ENCODE measurements at regions not wholly inside any gene's neighbourhood (a gene's known extent, or its start where the extent isn't known, plus 50 kb on each side); places are given as distances from the start of the nearest gene placed in this dataset.
A peak's percentile ranks its signal among the peaks of the same experiment; 100 is the strongest.

DNA sequence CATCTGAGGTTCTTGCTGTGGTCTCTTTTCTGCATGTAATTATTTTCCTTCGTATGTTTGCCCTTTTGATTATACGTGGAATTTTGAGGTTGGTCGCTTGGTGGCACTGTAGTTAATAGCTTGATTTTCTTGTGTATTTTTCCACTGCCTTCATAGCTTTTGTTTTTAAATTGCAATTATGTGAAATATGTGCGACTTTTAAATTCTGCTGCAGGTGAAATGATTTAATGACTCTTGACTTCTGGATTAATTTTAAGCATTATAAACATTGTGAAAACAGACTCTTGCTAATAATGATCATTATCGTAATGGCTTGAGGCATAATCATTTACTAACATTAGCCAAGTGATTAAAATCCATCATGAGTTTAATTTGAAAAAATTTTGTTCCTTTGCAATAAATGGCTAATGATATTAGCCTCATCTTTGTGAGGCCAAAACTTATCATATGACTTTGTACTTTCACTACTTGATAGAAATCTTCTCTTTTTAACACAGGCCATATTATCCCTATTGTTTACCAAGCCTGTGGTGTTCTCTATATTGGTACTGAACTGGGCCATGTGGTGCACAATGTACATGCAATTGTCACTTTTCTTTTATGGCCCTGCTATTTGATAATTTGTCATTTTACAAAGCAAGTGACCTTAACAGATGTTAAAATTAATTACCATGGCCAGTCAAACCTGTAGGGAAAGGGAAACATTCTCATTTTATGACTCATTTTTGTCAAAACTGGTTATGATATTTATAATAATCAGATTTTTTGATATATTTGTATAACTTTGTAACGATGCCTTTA, 62.8 kb upstream of the NEUROD1 start:
- Mint-ChIP-seq H3K36me3 (ENCODE audit: low read depth, unreplicated experiment) (no peaks in the 10 kb centered on the region), H3K27ac (ENCODE audit: unreplicated experiment) (no peak overlapping the region), H3K27me3 (ENCODE audit: unreplicated experiment) (no peaks in the 10 kb centered on the region), H3K4me3 (ENCODE audit: unreplicated experiment) (no peak overlapping the region), H3K4me1 (ENCODE audit: unreplicated experiment) (no peaks in the 10 kb centered on the region), H3K9me3 (ENCODE audit: unreplicated experiment) (no peaks in the 10 kb centered on the region)
- DNase-seq (ENCODE audit: low spot score) = peak; percentile 17
- TF ChIP-seq, protein P1, sequence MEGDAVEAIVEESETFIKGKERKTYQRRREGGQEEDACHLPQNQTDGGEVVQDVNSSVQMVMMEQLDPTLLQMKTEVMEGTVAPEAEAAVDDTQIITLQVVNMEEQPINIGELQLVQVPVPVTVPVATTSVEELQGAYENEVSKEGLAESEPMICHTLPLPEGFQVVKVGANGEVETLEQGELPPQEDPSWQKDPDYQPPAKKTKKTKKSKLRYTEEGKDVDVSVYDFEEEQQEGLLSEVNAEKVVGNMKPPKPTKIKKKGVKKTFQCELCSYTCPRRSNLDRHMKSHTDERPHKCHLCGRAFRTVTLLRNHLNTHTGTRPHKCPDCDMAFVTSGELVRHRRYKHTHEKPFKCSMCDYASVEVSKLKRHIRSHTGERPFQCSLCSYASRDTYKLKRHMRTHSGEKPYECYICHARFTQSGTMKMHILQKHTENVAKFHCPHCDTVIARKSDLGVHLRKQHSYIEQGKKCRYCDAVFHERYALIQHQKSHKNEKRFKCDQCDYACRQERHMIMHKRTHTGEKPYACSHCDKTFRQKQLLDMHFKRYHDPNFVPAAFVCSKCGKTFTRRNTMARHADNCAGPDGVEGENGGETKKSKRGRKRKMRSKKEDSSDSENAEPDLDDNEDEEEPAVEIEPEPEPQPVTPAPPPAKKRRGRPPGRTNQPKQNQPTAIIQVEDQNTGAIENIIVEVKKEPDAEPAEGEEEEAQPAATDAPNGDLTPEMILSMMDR (IDR thresholded peaks at IDR 0.05; ENCODE audit: unreplicated experiment) = peak; percentile 66

DNA sequence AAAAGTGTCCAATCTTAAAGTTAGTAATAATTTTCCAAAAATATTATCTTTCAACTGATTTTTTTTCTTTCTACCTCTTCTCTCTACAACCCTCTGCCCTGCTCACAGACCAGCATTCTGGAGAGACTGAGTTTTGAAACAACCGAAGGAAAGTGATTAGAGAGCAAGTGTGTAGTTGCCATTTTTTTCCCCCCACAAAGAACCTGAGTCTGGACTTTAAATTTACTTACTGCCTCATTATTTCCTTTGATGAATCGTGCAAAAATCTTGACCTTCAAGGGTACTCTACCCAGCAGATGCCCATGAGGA, 63.4 kb upstream of the NEUROD1 start:
- H3K4me1 Mint-ChIP-seq (ENCODE audit: unreplicated experiment) = no peaks in the 10 kb centered on the region
- no peak overlapping the region for H3K27ac Mint-ChIP-seq (ENCODE audit: unreplicated experiment)
- TF ChIP-seq, protein P1 (IDR thresholded peaks at IDR 0.05; ENCODE audit: unreplicated experiment) = no peak
- H3K27me3 Mint-ChIP-seq (ENCODE audit: unreplicated experiment) = no peaks in the 10 kb centered on the region
- H3K4me3 Mint-ChIP-seq (ENCODE audit: unreplicated experiment) = no peak overlapping the region
- H3K9me3 Mint-ChIP-seq (ENCODE audit: unreplicated experiment) = no peaks in the 10 kb centered on the region
- H3K36me3 Mint-ChIP-seq (ENCODE audit: low read depth, unreplicated experiment) = no peaks in the 10 kb centered on the region
- no peak for DNase-seq (ENCODE audit: low spot score)

DNA sequence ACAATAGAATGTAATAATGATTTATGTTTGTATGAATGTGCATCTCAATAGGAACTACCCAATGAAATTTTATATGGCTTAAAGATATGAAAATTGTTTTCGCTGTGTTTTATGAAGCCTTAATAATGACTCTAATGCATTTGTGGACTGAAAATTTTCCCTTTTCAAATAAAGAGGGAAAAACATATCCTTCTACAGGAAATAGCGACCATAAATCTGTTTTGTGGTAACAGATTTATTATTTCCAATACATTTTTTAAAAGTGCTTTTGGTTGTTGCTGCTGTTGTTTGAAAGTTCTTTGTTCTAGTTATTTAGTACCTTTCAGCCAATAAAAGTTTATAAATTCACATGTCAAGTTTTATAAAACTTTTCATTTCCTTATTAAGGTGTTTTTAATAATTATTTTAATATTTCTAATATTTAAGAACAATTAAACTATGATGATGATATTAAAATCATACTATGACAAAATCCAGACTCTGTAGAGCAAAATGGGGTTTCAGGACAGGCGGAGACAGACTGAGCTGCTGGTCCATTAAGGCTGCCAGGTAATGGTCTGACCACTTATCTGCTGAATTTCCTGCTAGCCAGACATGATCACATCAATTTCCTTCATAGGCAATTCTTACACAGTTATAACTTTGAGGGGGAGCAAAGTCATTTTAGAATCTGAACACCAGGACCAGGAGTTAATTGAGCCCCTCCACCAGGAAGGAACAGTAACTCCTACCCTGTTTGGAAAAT, 65.7 kb upstream of the NEUROD1 start:
- H3K9me3 Mint-ChIP-seq (ENCODE audit: unreplicated experiment) = no peaks in the 10 kb centered on the region

DNA sequence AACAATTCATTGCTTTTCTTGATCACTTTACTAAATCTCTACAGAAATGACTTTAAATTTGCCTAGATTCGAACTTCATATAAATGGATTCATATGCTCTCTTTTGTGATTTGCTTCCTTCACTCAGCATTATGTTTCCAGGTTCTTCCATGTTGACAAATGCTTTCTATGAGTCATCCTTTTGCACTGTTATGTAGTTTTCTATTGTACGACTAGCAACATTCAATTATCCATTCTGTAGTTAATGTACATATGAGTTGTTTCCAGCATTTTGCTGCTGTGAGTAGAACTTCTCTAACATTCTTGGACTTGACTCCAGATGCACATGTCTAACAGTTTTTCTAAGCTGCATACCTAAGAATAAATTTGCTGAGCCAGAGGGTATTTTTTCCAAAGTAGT, 66.5 kb upstream of the NEUROD1 start:
- TF ChIP-seq, protein P1 (IDR thresholded peaks at IDR 0.05; ENCODE audit: unreplicated experiment) = no peak
- Mint-ChIP-seq H3K36me3 (ENCODE audit: low read depth, unreplicated experiment) (no peaks in the 10 kb centered on the region), H3K4me1 (ENCODE audit: unreplicated experiment) (peaks cover 6% of the 10 kb centered on the region), H3K4me3 (ENCODE audit: unreplicated experiment) (no peak overlapping the region), H3K27me3 (ENCODE audit: unreplicated experiment) (no peaks in the 10 kb centered on the region), H3K9me3 (ENCODE audit: unreplicated experiment) (no peaks in the 10 kb centered on the region), H3K27ac (ENCODE audit: unreplicated experiment) (no peak overlapping the region)
- no peak for DNase-seq (ENCODE audit: low spot score)

More for the DNA sequence above, 65.7 kb upstream of the NEUROD1 start:
- Mint-ChIP-seq H3K27ac (ENCODE audit: unreplicated experiment) (no peak overlapping the region), H3K27me3 (ENCODE audit: unreplicated experiment) (no peaks in the 10 kb centered on the region), H3K4me3 (ENCODE audit: unreplicated experiment) (no peak overlapping the region), H3K4me1 (ENCODE audit: unreplicated experiment) (peaks cover 3% of the 10 kb centered on the region), H3K36me3 (ENCODE audit: low read depth, unreplicated experiment) (no peaks in the 10 kb centered on the region)
- TF ChIP-seq, protein P1 (IDR thresholded peaks at IDR 0.05; ENCODE audit: unreplicated experiment) = no peak
- DNase-seq (ENCODE audit: low spot score) = no peak

DNA sequence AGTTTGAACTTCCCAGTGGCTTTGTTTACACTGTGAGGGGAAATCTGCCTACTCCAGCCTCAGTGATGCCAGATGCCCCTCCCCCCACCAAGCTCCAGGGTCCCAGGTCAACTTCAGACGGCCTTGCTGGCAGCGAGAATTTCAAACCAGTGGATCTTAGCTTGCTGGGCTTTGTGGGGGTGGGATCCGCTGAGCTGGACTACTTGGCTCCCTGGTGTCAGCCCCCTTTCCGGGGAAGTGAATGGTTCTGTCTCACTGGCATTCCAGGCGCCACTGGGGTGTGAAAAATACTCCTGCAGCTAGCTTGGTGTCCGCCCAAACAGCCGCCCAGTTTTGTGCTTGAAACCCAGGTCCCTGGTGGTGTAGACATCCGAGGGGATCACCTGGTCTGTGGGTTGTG, 70.0 kb upstream of the NEUROD1 start:
- TF ChIP-seq, protein P1 (IDR thresholded peaks at IDR 0.05; ENCODE audit: unreplicated experiment) = no peak
- DNase-seq (ENCODE audit: low spot score) = no peak
- Mint-ChIP-seq H3K4me3 (ENCODE audit: unreplicated experiment) (no peak overlapping the region), H3K36me3 (ENCODE audit: low read depth, unreplicated experiment) (no peaks in the 10 kb centered on the region), H3K9me3 (ENCODE audit: unreplicated experiment) (no peaks in the 10 kb centered on the region), H3K4me1 (ENCODE audit: unreplicated experiment) (peaks cover 16% of the 10 kb centered on the region), H3K27ac (ENCODE audit: unreplicated experiment) (no peak overlapping the region), H3K27me3 (ENCODE audit: unreplicated experiment) (no peaks in the 10 kb centered on the region)

Data from endothelial cell (in vitro differentiated cells).